ENCODE measurements at regions not wholly inside any gene's neighbourhood (a gene's known extent, or its start where the extent isn't known, plus 50 kb on each side); places are given as distances from the start of the nearest gene placed in this dataset.

DNA sequence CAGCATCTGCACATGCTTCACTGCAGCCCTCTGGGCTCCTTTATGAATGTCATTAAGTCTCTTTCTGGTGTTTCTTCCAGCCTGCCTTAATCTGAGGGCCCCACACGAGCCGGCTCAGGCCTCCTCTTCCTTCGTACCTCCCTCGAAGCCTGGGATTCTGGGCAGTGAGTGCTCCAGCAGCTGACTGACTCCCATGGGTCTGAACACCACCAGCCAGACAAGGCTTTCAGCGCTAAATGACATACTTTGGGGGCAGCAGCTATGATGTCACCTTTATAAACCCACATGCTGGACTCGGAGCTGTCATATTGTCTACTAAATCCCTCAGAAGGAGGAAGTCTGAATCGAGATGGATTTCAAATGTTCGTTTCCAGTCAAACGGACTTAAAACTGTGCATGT, 127.1 kb downstream of the TRIM29 start:
- peaks cover 75% of the 10 kb centered on the region for H3K27me3 Mint-ChIP-seq
- Histone ChIP-seq H3K9me3 (ENCODE audit: control insufficient read depth in 1 of 2, insufficient read depth in 1 of 2, low read length in 2 of 2) (peaks cover 0 to 6% of the 10 kb centered on the region in 2 experiments), H3K36me3 (ENCODE audit: insufficient read depth, low read length) (no peaks in the 10 kb centered on the region), H3K27me3 (ENCODE audit: control insufficient read depth in 1 of 2, insufficient read depth in 2 of 2, low read length in 2 of 2) (peaks cover 0 to 10% of the 10 kb centered on the region in 2 experiments), H3K4me1 (ENCODE audit: insufficient read depth, low read length) (no peaks in the 10 kb centered on the region), H3K4me3 (ENCODE audit: low read length) (no peak overlapping the region), H3K27ac (ENCODE audit: low read depth in 1 of 2, low read length in 2 of 2) (no peak overlapping the region)
- H3K9me3 Mint-ChIP-seq = no peaks in the 10 kb centered on the region
- ATAC-seq (ENCODE audit: poor library complexity) (no peak), DNase-seq (no peak)
- CTCF ChIA-PET = no interaction called here
- no peaks in the 10 kb centered on the region for H3K4me1 Mint-ChIP-seq (ENCODE audit: low read depth)
- H3K36me3 Mint-ChIP-seq (ENCODE audit: low read depth) = no peaks in the 10 kb centered on the region
- H3K4me3 Mint-ChIP-seq = no peak overlapping the region
- TF ChIP-seq, protein P1, sequence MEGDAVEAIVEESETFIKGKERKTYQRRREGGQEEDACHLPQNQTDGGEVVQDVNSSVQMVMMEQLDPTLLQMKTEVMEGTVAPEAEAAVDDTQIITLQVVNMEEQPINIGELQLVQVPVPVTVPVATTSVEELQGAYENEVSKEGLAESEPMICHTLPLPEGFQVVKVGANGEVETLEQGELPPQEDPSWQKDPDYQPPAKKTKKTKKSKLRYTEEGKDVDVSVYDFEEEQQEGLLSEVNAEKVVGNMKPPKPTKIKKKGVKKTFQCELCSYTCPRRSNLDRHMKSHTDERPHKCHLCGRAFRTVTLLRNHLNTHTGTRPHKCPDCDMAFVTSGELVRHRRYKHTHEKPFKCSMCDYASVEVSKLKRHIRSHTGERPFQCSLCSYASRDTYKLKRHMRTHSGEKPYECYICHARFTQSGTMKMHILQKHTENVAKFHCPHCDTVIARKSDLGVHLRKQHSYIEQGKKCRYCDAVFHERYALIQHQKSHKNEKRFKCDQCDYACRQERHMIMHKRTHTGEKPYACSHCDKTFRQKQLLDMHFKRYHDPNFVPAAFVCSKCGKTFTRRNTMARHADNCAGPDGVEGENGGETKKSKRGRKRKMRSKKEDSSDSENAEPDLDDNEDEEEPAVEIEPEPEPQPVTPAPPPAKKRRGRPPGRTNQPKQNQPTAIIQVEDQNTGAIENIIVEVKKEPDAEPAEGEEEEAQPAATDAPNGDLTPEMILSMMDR (IDR thresholded peaks at IDR 0.05) = no peak
- H3K27ac Mint-ChIP-seq = no peak overlapping the region
- POLR2A ChIA-PET = no interaction called here
- intact Hi-C loops (cut with DNase I, micrococcal nuclease) = loop anchor here in 1 of 2 experiments (5.0 kb wide), 1 partner anchor 343 kb away; no protein-coding TSS in a partner anchor

DNA sequence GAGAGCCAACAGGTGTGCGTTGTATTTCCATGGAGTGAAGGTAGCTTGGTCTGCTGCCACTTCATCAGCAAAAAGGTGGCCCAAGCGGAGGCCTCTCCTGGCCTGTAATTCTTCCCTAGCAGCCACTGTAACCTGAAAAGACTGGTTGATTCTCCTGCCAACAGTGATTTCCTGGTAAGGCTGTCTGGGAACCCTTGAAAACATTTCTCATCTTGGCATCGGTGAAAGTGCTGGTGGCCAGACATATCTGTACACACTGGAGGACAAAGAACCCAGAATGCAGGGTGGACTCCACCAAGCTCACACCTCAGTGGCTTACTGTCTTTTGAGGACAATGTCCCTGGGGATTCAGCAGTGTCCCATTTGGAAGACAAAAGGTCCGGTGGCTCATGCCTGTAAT, 128.0 kb downstream of the TRIM29 start:
- no peak overlapping the region for H3K27ac ChIP-seq (ENCODE audit: low read depth in 1 of 2, low read length in 2 of 2)
- ChIA-PET CTCF (no interaction called here), POLR2A (no interaction called here)
- H3K9me3 ChIP-seq (ENCODE audit: control insufficient read depth in 1 of 2, insufficient read depth in 1 of 2, low read length in 2 of 2) = peaks cover 0 to 6% of the 10 kb centered on the region in 2 experiments
- H3K4me1 ChIP-seq (ENCODE audit: insufficient read depth, low read length) = no peaks in the 10 kb centered on the region
- intact Hi-C loops (cut with DNase I, micrococcal nuclease) = loop anchor here in 1 of 2 experiments (5.0 kb wide), 1 partner anchor 343 kb away; no protein-coding TSS in a partner anchor
- no peaks in the 10 kb centered on the region for H3K9me3 Mint-ChIP-seq
- no peaks in the 10 kb centered on the region for H3K36me3 ChIP-seq (ENCODE audit: insufficient read depth, low read length)
- peaks cover 0 to 7% of the 10 kb centered on the region in 2 experiments for H3K27me3 ChIP-seq (ENCODE audit: control insufficient read depth in 1 of 2, insufficient read depth in 2 of 2, low read length in 2 of 2)
- no peak for ATAC-seq (ENCODE audit: poor library complexity)
- no peaks in the 10 kb centered on the region for H3K4me1 Mint-ChIP-seq (ENCODE audit: low read depth)
- no peak overlapping the region for H3K4me3 ChIP-seq (ENCODE audit: low read length)
- H3K36me3 Mint-ChIP-seq (ENCODE audit: low read depth) = no peaks in the 10 kb centered on the region
- DNase-seq = no peak
- TF ChIP-seq, protein P1 (IDR thresholded peaks at IDR 0.05) = no peak
- peaks cover 71% of the 10 kb centered on the region for H3K27me3 Mint-ChIP-seq
- no peak overlapping the region for H3K27ac Mint-ChIP-seq
- no peak overlapping the region for H3K4me3 Mint-ChIP-seq

DNA sequence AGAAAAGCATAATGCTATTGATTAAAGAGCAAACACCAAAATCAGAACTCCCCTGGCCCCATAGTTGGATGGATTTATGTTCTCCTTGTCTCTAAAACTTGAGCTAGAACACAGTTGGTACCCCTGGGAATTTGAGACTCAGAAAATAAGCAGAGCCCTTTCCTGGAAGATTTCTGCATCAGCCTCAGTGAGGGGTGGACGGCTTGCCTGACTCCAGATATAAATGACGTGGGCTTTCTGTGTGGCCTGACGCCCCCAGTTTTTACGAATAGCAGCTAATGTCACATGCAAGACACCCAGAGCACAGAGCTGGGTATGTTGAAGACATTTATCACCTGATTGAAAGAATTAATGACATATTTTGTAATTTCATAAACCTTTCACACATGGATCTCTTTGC, 130.8 kb downstream of the TRIM29 start:
- H3K4me3 ChIP-seq (ENCODE audit: low read length) = no peak overlapping the region
- CTCF ChIA-PET = no interaction called here
- ATAC-seq (ENCODE audit: poor library complexity) = no peak

More for the DNA sequence above, 130.8 kb downstream of the TRIM29 start:
- H3K9me3 Mint-ChIP-seq = no peaks in the 10 kb centered on the region
- no peaks in the 10 kb centered on the region for H3K4me1 Mint-ChIP-seq (ENCODE audit: low read depth)
- peaks cover 61% of the 10 kb centered on the region for H3K27me3 Mint-ChIP-seq
- Histone ChIP-seq H3K9me3 (ENCODE audit: control insufficient read depth in 1 of 2, insufficient read depth in 1 of 2, low read length in 2 of 2) (no peaks in the 10 kb centered on the region), H3K36me3 (ENCODE audit: insufficient read depth, low read length) (no peaks in the 10 kb centered on the region), H3K27ac (ENCODE audit: low read depth in 1 of 2, low read length in 2 of 2) (no peak overlapping the region), H3K27me3 (ENCODE audit: control insufficient read depth in 1 of 2, insufficient read depth in 2 of 2, low read length in 2 of 2) (peaks cover 0 to 6% of the 10 kb centered on the region in 2 experiments), H3K4me1 (ENCODE audit: insufficient read depth, low read length) (no peaks in the 10 kb centered on the region)
- no peak overlapping the region for H3K4me3 Mint-ChIP-seq
- DNase-seq = no peak
- intact Hi-C loops (cut with DNase I, micrococcal nuclease) = no loop called here
- POLR2A ChIA-PET = no interaction called here
- H3K27ac Mint-ChIP-seq = no peak overlapping the region
- TF ChIP-seq, protein P1 (IDR thresholded peaks at IDR 0.05) = no peak
- H3K36me3 Mint-ChIP-seq (ENCODE audit: low read depth) = no peaks in the 10 kb centered on the region
